GM12891 (cell line): ENCODE measurements at regions not wholly inside any gene's neighbourhood (a gene's known extent, or its start where the extent isn't known, plus 50 kb on each side); places are given as distances from the start of the nearest gene placed in this dataset.

Experiments used
- DNase-seq: peaks from one replicate; pipeline ENCODE4 v3.0.0; 2011; ENCODE audit warnings: low spot score; ENCODE audit not compliant: insufficient read length
- FAIRE-seq: peaks from 2 replicates; lab custom pipeline; 2011; peaks lifted over from hg19 to GRCh38; lab: Jason Lieb, UNC
- PAX5 ChIP-seq: IDR thresholded peaks from 2 replicates; pipeline ENCODE4 v1.6.1; 2011; ENCODE audit warnings: low read length, moderate library complexity, mild to moderate bottlenecking; ENCODE audit not compliant: insufficient read depth, severe bottlenecking
- POLR2A ChIP-seq: IDR thresholded peaks from 2 replicates; pipeline ENCODE4 v1.6.1; 2011; ENCODE audit warnings: low read depth, low read length, control low read depth
- POLR2AphosphoS5 ChIP-seq: IDR thresholded peaks from 2 replicates; pipeline ENCODE4 v1.6.1; 2011; ENCODE audit warnings: low read depth, low read length, control low read depth
- POU2F2 ChIP-seq: IDR thresholded peaks from 2 replicates; pipeline ENCODE4 v1.6.1; 2011; ENCODE audit warnings: low read depth, mild to moderate bottlenecking, control low read depth, low read length, moderate library complexity
- SPI1 ChIP-seq: IDR thresholded peaks from 2 replicates; pipeline ENCODE4 v1.6.1; 2011; ENCODE audit warnings: low read depth, low read length, control low read depth
- TAF1 ChIP-seq: IDR thresholded peaks from 2 replicates; pipeline ENCODE4 v1.6.1; 2011; ENCODE audit warnings: low read depth, low read length, control low read depth

- no peak for FAIRE-seq
- no peak for TF ChIP-seq PAX5
- TF ChIP-seq POLR2A, result no peak
- no peak for TF ChIP-seq POU2F2
- TF ChIP-seq POLR2AphosphoS5, result no peak
- no peak for TF ChIP-seq TAF1
- TF ChIP-seq SPI1, result no peak
- DNase-seq, result no peak
These were observed 161.0 kb downstream of the ISL1 start for GRCh38 chr5:51544031-51544785.

- no peak for FAIRE-seq
- DNase-seq, result no peak
- TF ChIP-seq PAX5 (no peak), POU2F2 (no peak), SPI1 (no peak), POLR2AphosphoS5 (no peak), POLR2A (no peak), TAF1 (no peak)
These were observed 173.6 kb downstream of the ISL1 start for GRCh38 chr5:51556833-51557232.

GRCh38 chr5:51558682-51559081 is 175.4 kb downstream of the ISL1 start:
- TF ChIP-seq SPI1, result no peak
- TF ChIP-seq POLR2A, result no peak
- TF ChIP-seq TAF1, result no peak
- TF ChIP-seq PAX5, result no peak
- TF ChIP-seq POLR2AphosphoS5, result no peak
- TF ChIP-seq POU2F2, result no peak
- FAIRE-seq, result no peak
- DNase-seq, result no peak

- TF ChIP-seq PAX5, result no peak
- TF ChIP-seq TAF1, result no peak
- TF ChIP-seq SPI1, result no peak
- TF ChIP-seq POLR2A, result no peak
- no peak for TF ChIP-seq POLR2AphosphoS5
- no peak for TF ChIP-seq POU2F2
- FAIRE-seq (no peak), DNase-seq (no peak)
These were observed 176.1 kb downstream of the ISL1 start for GRCh38 chr5:51559339-51559738.

GRCh38 chr5:51559921-51560658 is 176.8 kb downstream of the ISL1 start:
- no peak for TF ChIP-seq POLR2A
- no peak for TF ChIP-seq TAF1
- TF ChIP-seq PAX5, result no peak
- TF ChIP-seq SPI1, result no peak
- no peak for TF ChIP-seq POU2F2
- TF ChIP-seq POLR2AphosphoS5, result no peak
- FAIRE-seq (no peak), DNase-seq (no peak)

GRCh38 chr5:51566953-51567352 is 183.7 kb downstream of the ISL1 start:
- DNase-seq (no peak), FAIRE-seq (no peak)
- no peak for TF ChIP-seq POLR2A
- TF ChIP-seq TAF1, result no peak
- TF ChIP-seq PAX5, result no peak
- TF ChIP-seq SPI1, result no peak
- TF ChIP-seq POU2F2, result no peak
- TF ChIP-seq POLR2AphosphoS5, result no peak

GRCh38 chr5:51567636-51568035 is 184.4 kb downstream of the ISL1 start:
- DNase-seq (no peak), FAIRE-seq (no peak)
- TF ChIP-seq SPI1, result no peak
- no peak for TF ChIP-seq PAX5
- no peak for TF ChIP-seq POLR2A
- no peak for TF ChIP-seq POU2F2
- no peak for TF ChIP-seq TAF1
- TF ChIP-seq POLR2AphosphoS5, result no peak

GRCh38 chr5:51573835-51574234 is 190.6 kb downstream of the ISL1 start:
- DNase-seq (no peak), FAIRE-seq (no peak)
- TF ChIP-seq POLR2A (no peak), PAX5 (no peak), TAF1 (no peak), SPI1 (no peak), POLR2AphosphoS5 (no peak), POU2F2 (no peak)

GRCh38 chr5:51582871-51583394 is 199.7 kb downstream of the ISL1 start:
- no peak for TF ChIP-seq POU2F2
- TF ChIP-seq SPI1, result no peak
- TF ChIP-seq POLR2AphosphoS5, result no peak
- TF ChIP-seq TAF1, result no peak
- no peak for TF ChIP-seq PAX5
- no peak for TF ChIP-seq POLR2A
- FAIRE-seq (no peak), DNase-seq (no peak)

GRCh38 chr5:51598026-51598425 is 214.8 kb downstream of the ISL1 start:
- no peak for TF ChIP-seq PAX5
- no peak for TF ChIP-seq TAF1
- no peak for TF ChIP-seq POLR2A
- TF ChIP-seq SPI1, result no peak
- no peak for TF ChIP-seq POU2F2
- no peak for TF ChIP-seq POLR2AphosphoS5
- no peak for DNase-seq
- FAIRE-seq, result no peak
